Mucosa of descending colon (tissue), 3 donors: ENCODE measurements at regions not wholly inside any gene's neighbourhood (a gene's known extent, or its start where the extent isn't known, plus 50 kb on each side); places are given as distances from the start of the nearest gene placed in this dataset.

Source experiments
- ATAC-seq: fragments of 200-7000 bp; cut with Tn5 transposase; one replicate; pipeline ENCODE4 v1.9.1; 2020; ENCODE audit warnings: mild to moderate bottlenecking, moderate library complexity
- DNase-seq, 3 donors: peaks; one replicate each; pipeline ENCODE4 v3.0.0-alpha.2; 2020
- H3K36me3 ChIP-seq: fragments of 200-600 bp; one replicate; pipeline ENCODE4 v1.8.0; 2021; ENCODE audit warnings: low read depth, mild to moderate bottlenecking
- H3K4me1 ChIP-seq: fragments of 200-600 bp; one replicate; pipeline ENCODE4 v1.8.0; 2021; ENCODE audit warnings: low read depth, mild to moderate bottlenecking
- H3K4me3 ChIP-seq: fragments of 200-600 bp; one replicate; pipeline ENCODE4 v1.8.0; 2021; ENCODE audit warnings: mild to moderate bottlenecking
- H3K9me3 ChIP-seq: fragments of 200-600 bp; one replicate; pipeline ENCODE4 v1.8.0; 2021; ENCODE audit warnings: mild to moderate bottlenecking
- CTCF ChIP-seq: fragments of 200-600 bp; IDR thresholded peaks from one replicate; pipeline ENCODE4 v1.8.0; 2022; ENCODE audit warnings: antibody characterized with exemption, mild to moderate bottlenecking
- intact Hi-C, 2 donors: fragments of 100-400 bp; cut with DNase I in 1 of 2; cut with micrococcal nuclease in 1 of 2; formaldehyde crosslinking; loops; one replicate each; pipeline versions ENCODE4 v1.11.0 to v1.11.1; 2022; cut with DNase I, micrococcal nuclease
- donor health status: DM: no; HTN: no; CAD: no; lungs with moderate emphysema.
- donor health status: DM: no; HTN: no; CAD: no.
- donor health status: DM: no; HTN: yes; CAD: no.

- no peak for TF ChIP-seq CTCF
- no peak for ATAC-seq
- Histone ChIP-seq H3K36me3 (no peaks in the 10 kb centered on the region), H3K4me1 (no peaks in the 10 kb centered on the region), H3K4me3 (no peak overlapping the region), H3K9me3 (no peaks in the 10 kb centered on the region)
- DNase-seq, result no peak
- intact Hi-C loops, result no loop called here
Observed at GRCh38 chr21:17673261-17674020, 60.7 kb upstream of the BTG3 start.

GRCh38 chr21:17671733-17672132 lies 59.0 kb upstream of the BTG3 start:
- Histone ChIP-seq H3K9me3 (no peaks in the 10 kb centered on the region), H3K36me3 (no peaks in the 10 kb centered on the region), H3K4me1 (no peaks in the 10 kb centered on the region), H3K4me3 (no peak overlapping the region)
- intact Hi-C loops, result no loop called here
- ATAC-seq (no peak), DNase-seq (no peak)
- TF ChIP-seq CTCF, result no peak

- no peak for DNase-seq
- Histone ChIP-seq H3K4me3 (no peak overlapping the region), H3K36me3 (no peaks in the 10 kb centered on the region), H3K4me1 (no peaks in the 10 kb centered on the region), H3K9me3 (no peaks in the 10 kb centered on the region)
- intact Hi-C loops, result no loop called here
- TF ChIP-seq CTCF, result no peak
- no peak for ATAC-seq
Observed at GRCh38 chr21:17668479-17669140, 55.9 kb upstream of the BTG3 start.

- DNase-seq (no peak), ATAC-seq (no peak)
- Histone ChIP-seq H3K36me3 (no peaks in the 10 kb centered on the region), H3K4me3 (no peak overlapping the region), H3K9me3 (no peaks in the 10 kb centered on the region), H3K4me1 (no peaks in the 10 kb centered on the region)
- intact Hi-C loops, result no loop called here
- TF ChIP-seq CTCF, result no peak
Observed at GRCh38 chr21:17667256-17667655, 54.6 kb upstream of the BTG3 start.
